Small intestine (tissue), 7 donors: ENCODE measurements at regions not wholly inside any gene's neighbourhood (a gene's known extent, or its start where the extent isn't known, plus 50 kb on each side); places are given as distances from the start of the nearest gene placed in this dataset.
"Not testable (repeated sequence)": the region's sequence is repeated elsewhere in the genome, so short reads cannot be mapped to it uniquely, and the experiment has no call there.

ENCODE experiments used
- DNase-seq, 2 donors: peaks; one replicate each; pipeline versions ENCODE4 v3.0.0 to v3.0.0-alpha.2; 2013
- FAIRE-seq: peaks from 2 replicates; lab custom pipeline; 2012; peaks lifted over from hg19 to GRCh38; lab: Jason Lieb, UNC
- H3K27ac ChIP-seq, 3 donors: one replicate each; pipeline ENCODE4 v1.5.1; 2013; ENCODE audit warnings: low read length in 2 of 3, mild to moderate bottlenecking in 2 of 3, control low read depth in 1 of 3, inconsistent platforms in 1 of 3, low read depth in 1 of 3, moderate library complexity in 1 of 3
- H3K27me3 ChIP-seq, 3 donors: one replicate each; pipeline ENCODE4 v1.6.1; 2013; ENCODE audit warnings: low read length in 3 of 3, inconsistent platforms in 1 of 3; ENCODE audit not compliant: control insufficient read depth in 3 of 3, insufficient read depth in 3 of 3
- H3K36me3 ChIP-seq, 3 donors: one replicate each; pipeline ENCODE4 v1.6.1; 2013; ENCODE audit warnings: low read length in 3 of 3, inconsistent platforms in 1 of 3, low read depth in 1 of 3, mild to moderate bottlenecking in 1 of 3, moderate library complexity in 1 of 3; ENCODE audit not compliant: control insufficient read depth in 3 of 3, insufficient read depth in 2 of 3
- H3K4me1 ChIP-seq, 3 donors: one replicate each; pipeline ENCODE4 v1.6.1; 2013; ENCODE audit warnings: low read length in 2 of 3, inconsistent platforms in 1 of 3, low read depth in 1 of 3, mild to moderate bottlenecking in 1 of 3, moderate library complexity in 1 of 3; ENCODE audit not compliant: control insufficient read depth in 3 of 3, insufficient read depth in 2 of 3
- H3K4me3 ChIP-seq, 3 donors: one replicate each; pipeline ENCODE4 v1.5.1; 2013; ENCODE audit warnings: low read length in 3 of 3, control low read depth in 1 of 3, inconsistent platforms in 1 of 3, low read depth in 1 of 3, mild to moderate bottlenecking in 1 of 3, moderate library complexity in 1 of 3
- H3K9me3 ChIP-seq, 2 donors: one replicate each; pipeline ENCODE4 v1.6.1; 2013; ENCODE audit warnings: low read depth in 1 of 2, low read length in 1 of 2; ENCODE audit not compliant: control insufficient read depth in 2 of 2, insufficient read depth in 1 of 2
- WGBS, 3 donors: extraction: QIAGEN DNeasy Blood & Tissue Kit; methylation state at CpG; one replicate each; pipeline ENCODE4 v1.1.7; 2013; 5-methylcytosine and 5-hydroxymethylcytosine counted together
- donor health status: healthy with polysubstance abuse.
- donor health status: control.
- donor health status: control.
- donor health status: Bipolar disorder and iron deficiency.
- donor health status: healthy.

DNA sequence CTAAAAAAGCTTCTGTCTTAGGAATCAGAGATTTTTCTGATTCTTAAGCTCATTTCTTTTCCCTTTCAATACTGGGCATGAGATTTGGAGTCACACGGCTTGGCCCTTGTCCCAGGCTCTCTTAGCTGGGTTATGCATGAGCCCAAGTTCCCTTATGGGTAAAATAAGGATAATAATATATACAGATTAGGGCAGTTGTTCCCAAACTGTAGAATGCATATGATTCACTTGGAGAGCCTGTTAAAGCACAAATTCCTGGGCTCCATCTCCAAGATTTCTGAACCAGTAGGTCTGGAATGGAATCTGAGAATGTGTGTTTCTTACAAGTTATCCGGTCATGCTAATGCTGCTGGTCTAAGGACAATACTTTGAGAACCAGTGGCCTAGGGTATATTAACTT, 154.0 kb downstream of the REEP3 start:
- H3K27me3 ChIP-seq = no peaks in the 10 kb centered on the region
- FAIRE-seq = no peak
- no peaks in the 10 kb centered on the region for H3K4me1 ChIP-seq
- H3K36me3 ChIP-seq = no peaks in the 10 kb centered on the region
- WGBS, 3 donors = 80 to 90% (median 90%) methylated on average over 2 of the region's 2 CpGs
- no peaks in the 10 kb centered on the region for H3K9me3 ChIP-seq
- DNase-seq = no peak
- no peak overlapping the region for H3K27ac ChIP-seq
- no peak overlapping the region for H3K4me3 ChIP-seq

DNA sequence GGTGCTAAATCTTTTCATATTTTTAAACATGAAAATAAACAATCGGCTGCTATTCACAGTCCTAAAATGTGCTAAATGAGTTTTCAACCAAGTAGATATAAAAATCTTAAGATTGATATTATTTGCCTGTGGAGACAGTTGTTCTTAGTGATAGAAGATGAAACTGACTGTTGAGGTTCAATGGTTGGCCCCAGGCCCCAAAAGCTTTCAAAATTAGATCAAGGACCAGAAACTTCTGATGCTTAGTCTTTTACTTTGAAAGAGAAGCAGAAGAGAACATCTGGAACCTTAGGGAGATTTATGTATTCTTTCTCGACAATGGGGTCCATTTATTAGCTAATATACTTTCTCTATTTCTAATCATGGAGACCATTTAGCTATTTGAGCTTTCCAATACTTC, 155.8 kb downstream of the REEP3 start:
- Histone ChIP-seq H3K9me3 (no peaks in the 10 kb centered on the region), H3K27ac (no peak overlapping the region), H3K4me3 (no peak overlapping the region), H3K4me1 (no peaks in the 10 kb centered on the region), H3K36me3 (no peaks in the 10 kb centered on the region), H3K27me3 (no peaks in the 10 kb centered on the region)
- no peak for FAIRE-seq
- no peak for DNase-seq
- 68 to 88% (median 75%) methylated on average over 2 of the region's 2 CpGs for WGBS, 3 donors

DNA sequence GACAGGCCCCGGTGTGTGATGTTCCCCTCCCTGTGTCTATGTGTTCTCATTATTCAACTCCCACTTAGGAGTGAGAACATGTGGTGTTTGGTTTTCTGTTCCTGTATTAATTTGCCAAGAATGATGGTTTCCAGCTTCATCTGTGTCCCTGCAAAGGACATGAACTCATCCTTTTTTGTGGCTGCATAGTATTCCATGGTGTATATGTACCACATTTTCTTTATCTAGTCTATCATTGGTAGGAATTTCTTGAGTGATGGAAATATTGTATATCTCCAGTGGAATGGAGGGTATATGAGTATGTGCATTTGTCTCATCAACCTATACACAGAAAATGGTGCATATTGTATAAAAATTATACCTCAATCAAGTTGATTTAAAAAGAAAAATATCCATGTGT, 159.3 kb downstream of the REEP3 start:
- H3K36me3 ChIP-seq, H3K9me3 ChIP-seq, H3K27me3 ChIP-seq, H3K4me3 ChIP-seq, FAIRE-seq, H3K27ac ChIP-seq, H3K4me1 ChIP-seq, DNase-seq: not testable (repeated sequence)
- WGBS, 3 donors = 91 to 96% (median 96%) methylated on average over 1 of the region's 1 CpG

DNA sequence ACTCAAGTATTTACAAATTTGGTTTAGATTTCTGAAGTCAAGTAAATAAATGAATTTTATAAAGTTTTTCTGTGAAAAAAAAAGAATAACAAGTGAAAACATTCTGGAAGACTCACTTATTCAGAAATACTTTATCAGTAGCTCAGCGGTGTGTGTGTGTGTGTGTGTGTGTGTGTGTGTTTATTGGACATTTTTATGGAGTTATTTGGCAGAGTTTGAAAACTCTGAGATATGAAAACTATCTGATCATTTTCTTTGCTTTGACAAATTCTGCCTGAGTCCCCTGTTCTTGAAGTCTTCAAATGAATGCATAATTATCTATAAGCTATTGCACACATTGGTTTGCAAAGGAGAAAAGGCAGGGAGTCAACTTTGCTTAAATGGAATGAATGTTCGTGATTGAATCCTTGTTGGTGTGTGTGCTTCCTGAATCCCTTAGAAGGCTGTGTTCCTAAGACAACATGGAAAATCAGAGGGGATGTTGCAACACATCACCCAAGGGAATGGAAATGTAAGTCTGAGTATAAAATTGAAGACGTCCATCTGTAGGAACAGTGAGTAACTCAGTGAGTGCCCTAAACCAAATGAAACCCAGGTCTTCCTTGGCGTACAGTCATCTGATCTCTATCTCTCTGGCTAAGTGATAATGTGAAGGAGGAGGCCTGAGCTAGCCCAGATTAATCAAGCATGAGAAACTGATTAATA, 160.9 kb downstream of the REEP3 start:
- DNase-seq = no peak
- Histone ChIP-seq H3K4me3 (no peak overlapping the region), H3K4me1 (no peaks in the 10 kb centered on the region), H3K27me3 (no peaks in the 10 kb centered on the region), H3K36me3 (no peaks in the 10 kb centered on the region), H3K27ac (no peak overlapping the region), H3K9me3 (no peaks in the 10 kb centered on the region)
- FAIRE-seq = no peak
- 50 to 68% (median 60%) methylated on average over 4 of the region's 4 CpGs for WGBS, 3 donors

DNA sequence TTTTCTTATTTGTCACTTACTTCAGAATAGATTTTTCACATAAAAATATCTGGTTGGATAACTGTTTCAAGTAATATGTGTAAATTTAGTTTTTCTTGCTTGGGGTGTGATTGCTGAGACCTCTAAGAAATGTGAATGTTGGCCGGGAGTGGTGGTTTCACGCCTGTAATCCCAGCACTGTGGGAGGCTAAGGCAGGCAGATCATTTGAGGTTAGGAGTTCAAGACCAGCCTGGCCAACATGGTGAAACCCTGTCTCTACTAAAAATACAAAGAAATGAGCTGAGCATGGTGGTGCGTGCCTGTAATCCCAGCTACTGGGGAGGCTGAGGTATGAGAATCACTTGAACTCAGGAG, 161.5 kb downstream of the REEP3 start:
- H3K27me3 ChIP-seq, H3K4me1 ChIP-seq, H3K9me3 ChIP-seq, H3K27ac ChIP-seq, DNase-seq, H3K36me3 ChIP-seq, FAIRE-seq, H3K4me3 ChIP-seq: not testable (repeated sequence)
- WGBS, 3 donors = 85 to 93% (median 90%) methylated on average over 3 of the region's 3 CpGs

DNA sequence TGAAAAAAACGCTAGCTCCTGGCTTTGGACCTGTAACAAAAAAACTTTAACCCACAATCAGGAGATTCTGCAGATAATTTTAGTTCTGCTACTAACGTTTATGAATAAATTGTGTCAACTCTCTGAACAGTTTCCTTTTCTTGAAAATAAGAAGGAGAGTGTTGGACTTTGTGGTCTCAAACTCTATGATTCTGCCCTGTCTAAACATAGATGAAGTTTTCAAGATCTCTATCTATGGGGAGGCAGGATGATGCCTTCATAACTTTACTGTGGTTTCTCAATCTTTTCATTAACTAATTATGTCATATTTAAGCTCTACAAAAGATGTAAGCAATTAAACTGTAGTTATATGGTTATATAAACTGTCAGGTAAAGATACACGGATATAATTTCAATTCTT, 162.0 kb downstream of the REEP3 start:
- no peaks in the 10 kb centered on the region for H3K36me3 ChIP-seq
- FAIRE-seq = no peak
- H3K9me3 ChIP-seq = no peaks in the 10 kb centered on the region
- DNase-seq = no peak
- no peaks in the 10 kb centered on the region for H3K27me3 ChIP-seq
- H3K4me3 ChIP-seq = no peak overlapping the region
- no peak overlapping the region for H3K27ac ChIP-seq
- no peaks in the 10 kb centered on the region for H3K4me1 ChIP-seq
- 58 to 67% (median 60%) methylated on average over 3 of the region's 3 CpGs for WGBS, 3 donors

DNA sequence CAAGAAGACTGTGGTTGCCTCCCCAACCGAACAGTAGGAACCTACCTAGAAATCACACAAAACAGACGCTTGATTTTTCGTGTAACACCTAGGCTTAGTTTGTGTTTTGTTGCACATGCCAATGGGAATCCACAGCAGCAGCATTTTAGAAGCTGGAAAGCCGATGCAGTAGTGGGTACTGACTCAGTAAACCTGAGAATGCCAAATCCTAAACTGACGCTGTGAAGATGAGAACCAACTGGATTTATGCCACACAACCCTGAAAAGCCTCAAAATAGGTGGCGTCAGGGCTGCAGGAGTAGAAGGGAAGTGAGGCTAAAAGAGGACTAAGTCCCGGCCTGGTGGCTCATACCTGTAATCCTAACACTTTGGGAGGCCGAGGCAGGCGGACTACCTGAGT, 162.5 kb downstream of the REEP3 start:
- WGBS, 3 donors = 93 to 95% (median 94%) methylated on average over 9 of the region's 9 CpGs
- no peak for FAIRE-seq

DNA sequence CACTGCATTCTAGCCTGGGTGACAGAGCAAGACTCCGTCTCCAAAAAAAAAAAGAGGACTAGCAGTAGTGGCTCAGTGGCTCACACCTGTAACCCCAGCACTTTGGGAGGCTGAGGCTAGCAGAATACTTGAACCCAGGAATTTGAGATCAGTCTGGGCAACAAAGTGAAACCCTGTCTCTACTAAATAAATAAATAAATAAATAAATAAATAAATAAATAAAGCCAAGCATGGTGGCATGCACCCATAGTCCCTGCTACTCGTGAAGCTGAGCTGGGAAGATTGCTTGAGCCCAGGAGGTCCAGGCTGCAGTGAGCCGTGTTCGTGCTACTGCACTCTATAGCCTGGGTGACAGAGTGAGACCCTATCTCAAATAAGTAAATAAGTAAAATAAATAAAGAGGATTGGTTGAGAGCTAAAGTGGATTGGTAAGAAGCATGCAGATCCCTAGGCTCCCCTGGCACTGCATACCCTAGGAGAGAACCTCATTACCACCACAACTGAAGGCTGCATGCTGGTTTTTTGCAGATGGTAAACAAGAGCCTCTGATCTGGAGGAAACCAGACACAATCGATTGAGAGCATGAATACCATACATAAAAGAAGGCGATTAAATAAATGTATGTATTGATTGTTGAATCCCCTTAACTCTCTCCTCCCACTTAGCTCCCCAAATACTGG, 163.2 kb downstream of the REEP3 start:
- H3K27ac ChIP-seq = no peak overlapping the region
- no peaks in the 10 kb centered on the region for H3K4me1 ChIP-seq
- FAIRE-seq (no peak), DNase-seq (no peak)
- H3K4me3 ChIP-seq = no peak overlapping the region
- no peaks in the 10 kb centered on the region for H3K9me3 ChIP-seq
- H3K36me3 ChIP-seq = no peaks in the 10 kb centered on the region
- 78 to 90% (median 84%) methylated on average over 6 of the region's 6 CpGs for WGBS, 3 donors
- no peaks in the 10 kb centered on the region for H3K27me3 ChIP-seq

More for the DNA sequence above, 162.5 kb downstream of the REEP3 start:
- Histone ChIP-seq H3K27me3 (no peaks in the 10 kb centered on the region), H3K36me3 (no peaks in the 10 kb centered on the region), H3K4me1 (no peaks in the 10 kb centered on the region), H3K4me3 (no peak overlapping the region), H3K9me3 (no peaks in the 10 kb centered on the region), H3K27ac (no peak overlapping the region)
- no peak for DNase-seq

DNA sequence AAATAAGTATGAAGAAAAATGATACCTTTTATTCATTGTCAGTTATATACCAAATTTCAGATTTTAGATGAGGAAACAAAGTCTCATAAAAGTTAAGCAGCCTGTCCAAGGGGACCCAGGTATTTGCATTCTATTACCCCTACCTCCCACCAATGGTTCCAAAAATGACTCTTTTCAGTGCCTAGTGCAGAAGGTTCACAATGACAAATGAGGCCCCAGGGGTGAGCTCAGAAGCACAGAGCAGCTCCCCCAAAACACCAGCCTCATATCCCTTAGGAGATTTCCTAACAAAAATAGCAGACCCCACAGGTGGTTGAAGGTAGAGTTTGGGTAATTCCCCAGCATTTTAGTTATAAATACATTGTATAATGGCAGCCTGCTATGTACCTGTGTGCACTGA, 168.6 kb downstream of the REEP3 start:
- no peaks in the 10 kb centered on the region for H3K4me1 ChIP-seq
- H3K36me3 ChIP-seq = no peaks in the 10 kb centered on the region
- no peak overlapping the region for H3K4me3 ChIP-seq
- peaks cover 0 to 9% of the 10 kb centered on the region in 2 donors for H3K9me3 ChIP-seq
- no peak for FAIRE-seq
- H3K27me3 ChIP-seq = no peaks in the 10 kb centered on the region
- no peak overlapping the region for H3K27ac ChIP-seq
- DNase-seq = no peak
